Suprapubic skin (tissue), 4 donors: ENCODE measurements at regions not wholly inside any gene's neighbourhood (a gene's known extent, or its start where the extent isn't known, plus 50 kb on each side); places are given as distances from the start of the nearest gene placed in this dataset.
A peak's percentile ranks its signal among the peaks of the same experiment; 100 is the strongest.

ENCODE experiments used
- DNase-seq, 2 donors: peaks; one replicate each; pipeline ENCODE4 v3.0.0-alpha.2; 2019; ENCODE audit warnings: low spot score in 2 of 2
- H3K27ac ChIP-seq: fragments of 200-600 bp; sonication (generic); one replicate; pipeline ENCODE4 v1.5.1; 2019
- H3K27me3 ChIP-seq: fragments of 200-600 bp; sonication (generic); one replicate; pipeline ENCODE4 v1.5.1; 2019
- H3K36me3 ChIP-seq: fragments of 200-600 bp; sonication (generic); one replicate; pipeline ENCODE4 v1.5.1; 2019
- H3K4me1 ChIP-seq: fragments of 200-600 bp; sonication (generic); one replicate; pipeline ENCODE4 v1.5.1; 2019
- H3K4me3 ChIP-seq: fragments of 200-600 bp; sonication (generic); one replicate; pipeline ENCODE4 v1.5.1; 2019; ENCODE audit warnings: mild to moderate bottlenecking
- H3K9me3 ChIP-seq: fragments of 200-600 bp; sonication (generic); one replicate; pipeline ENCODE4 v1.5.1; 2019
- CTCF ChIP-seq, 2 donors: fragments of 200-600 bp in 1 of 2; fragments of 450-650 bp in 1 of 2; sonication (generic) in 1 of 2; IDR thresholded peaks; one replicate each; pipeline ENCODE4 v1.5.1; 2016 to 2019; ENCODE audit warnings: antibody characterized with exemption in 2 of 2, mild to moderate bottlenecking in 1 of 2, moderate library complexity in 1 of 2
- EP300 ChIP-seq: sonication (generic); formaldehyde crosslinking; IDR thresholded peaks from one replicate; pipeline ENCODE4 v1.6.1; 2017; ENCODE audit warnings: antibody characterized with exemption
- POLR2A ChIP-seq, 2 donors: fragments of 450-650 bp; IDR thresholded peaks; one replicate each; pipeline ENCODE4 v1.6.1; 2017; ENCODE audit warnings: antibody characterized with exemption in 2 of 2, mild to moderate bottlenecking in 2 of 2, moderate library complexity in 2 of 2
- POLR2AphosphoS5 ChIP-seq, 3 donors: sonication (generic); formaldehyde crosslinking; IDR thresholded peaks; one replicate each; pipeline ENCODE4 v1.6.1; 2017; ENCODE audit warnings: antibody characterized with exemption in 3 of 3
- WGBS: methylation state at CpG from one replicate; pipeline ENCODE4 v1.1.5; 2018; 5-methylcytosine and 5-hydroxymethylcytosine counted together

- 66% methylated on average over 2 of the region's 2 CpGs for WGBS
- H3K4me1 ChIP-seq = peaks cover 38% of the 10 kb centered on the region
Observed at GRCh38 chr2:177320596-177320995, 56.1 kb upstream of the NFE2L2 start.

GRCh38 chr2:177322801-177323261 is 58.3 kb upstream of the NFE2L2 start:
- Histone ChIP-seq H3K27me3 (no peaks in the 10 kb centered on the region), H3K4me1 (peaks cover 33% of the 10 kb centered on the region), H3K36me3 (peaks cover 5% of the 10 kb centered on the region), H3K9me3 (no peaks in the 10 kb centered on the region), H3K4me3 (no peak overlapping the region), H3K27ac (no peak overlapping the region)
- 43% methylated on average over 5 of the region's 5 CpGs for WGBS
- no peak for TF ChIP-seq EP300
- no peak for TF ChIP-seq CTCF (IDR thresholded peaks at IDR 0.05)
- TF ChIP-seq POLR2AphosphoS5 (IDR thresholded peaks at IDR 0.05) = peak in 1 of 3 donors; percentile 17
- no peak for TF ChIP-seq POLR2A (IDR thresholded peaks at IDR 0.05)
- DNase-seq = no peak

More at GRCh38 chr2:177320596-177320995, 56.1 kb upstream of the NFE2L2 start:
- Histone ChIP-seq H3K27me3 (no peaks in the 10 kb centered on the region), H3K36me3 (peaks cover 5% of the 10 kb centered on the region), H3K27ac (no peak overlapping the region), H3K4me3 (no peak overlapping the region), H3K9me3 (no peaks in the 10 kb centered on the region)
- no peak for DNase-seq
- TF ChIP-seq POLR2AphosphoS5 (IDR thresholded peaks at IDR 0.05) = no peak
- no peak for TF ChIP-seq POLR2A (IDR thresholded peaks at IDR 0.05)
- no peak for TF ChIP-seq CTCF (IDR thresholded peaks at IDR 0.05)
- no peak for TF ChIP-seq EP300

- no peaks in the 10 kb centered on the region for H3K9me3 ChIP-seq
- H3K27me3 ChIP-seq = no peaks in the 10 kb centered on the region
- 56% methylated on average over 3 of the region's 3 CpGs for WGBS
- no peak for DNase-seq
- peaks cover 29% of the 10 kb centered on the region for H3K4me1 ChIP-seq
- no peak overlapping the region for H3K27ac ChIP-seq
- TF ChIP-seq POLR2AphosphoS5 (IDR thresholded peaks at IDR 0.05) (no peak), CTCF (IDR thresholded peaks at IDR 0.05) (no peak), EP300 (no peak), POLR2A (IDR thresholded peaks at IDR 0.05) (no peak)
- H3K36me3 ChIP-seq = peaks cover 5% of the 10 kb centered on the region
- no peak overlapping the region for H3K4me3 ChIP-seq
Observed at GRCh38 chr2:177324797-177325196, 60.3 kb upstream of the NFE2L2 start.

- no peaks in the 10 kb centered on the region for H3K9me3 ChIP-seq
- TF ChIP-seq POLR2AphosphoS5 (IDR thresholded peaks at IDR 0.05) (no peak), EP300 (no peak), CTCF (IDR thresholded peaks at IDR 0.05) (no peak), POLR2A (IDR thresholded peaks at IDR 0.05) (no peak)
- 37% methylated on average over 1 of the region's 1 CpG for WGBS
- H3K4me1 ChIP-seq = peaks cover 29% of the 10 kb centered on the region
- no peak overlapping the region for H3K27ac ChIP-seq
- no peaks in the 10 kb centered on the region for H3K27me3 ChIP-seq
- peaks cover 5% of the 10 kb centered on the region for H3K36me3 ChIP-seq
- H3K4me3 ChIP-seq = no peak overlapping the region
- DNase-seq = no peak
Observed at GRCh38 chr2:177325554-177325953, 61.0 kb upstream of the NFE2L2 start.

GRCh38 chr2:177326005-177326404 is 61.5 kb upstream of the NFE2L2 start:
- 82% methylated on average over 3 of the region's 3 CpGs for WGBS
- DNase-seq = no peak
- no peaks in the 10 kb centered on the region for H3K27me3 ChIP-seq
- H3K4me3 ChIP-seq = no peak overlapping the region
- TF ChIP-seq EP300 = no peak
- TF ChIP-seq POLR2A (IDR thresholded peaks at IDR 0.05) = no peak
- no peaks in the 10 kb centered on the region for H3K9me3 ChIP-seq
- H3K4me1 ChIP-seq = peaks cover 29% of the 10 kb centered on the region
- no peak overlapping the region for H3K27ac ChIP-seq
- peaks cover 5% of the 10 kb centered on the region for H3K36me3 ChIP-seq

- no peak overlapping the region for H3K27ac ChIP-seq
- peaks cover 5% of the 10 kb centered on the region for H3K36me3 ChIP-seq
- no peaks in the 10 kb centered on the region for H3K27me3 ChIP-seq
- H3K9me3 ChIP-seq = no peaks in the 10 kb centered on the region
- no peak overlapping the region for H3K4me3 ChIP-seq
- H3K4me1 ChIP-seq = peaks cover 29% of the 10 kb centered on the region
- TF ChIP-seq POLR2A (IDR thresholded peaks at IDR 0.05) (no peak), CTCF (IDR thresholded peaks at IDR 0.05) (no peak), POLR2AphosphoS5 (IDR thresholded peaks at IDR 0.05) (no peak), EP300 (no peak)
- no peak for DNase-seq
Observed at GRCh38 chr2:177326591-177326990, 62.1 kb upstream of the NFE2L2 start.
